Caco-2 (cell line): ENCODE measurements at regions not wholly inside any gene's neighbourhood (a gene's known extent, or its start where the extent isn't known, plus 50 kb on each side); places are given as distances from the start of the nearest gene placed in this dataset.

Source experiments
- BruUV-seq: library from RNA; stranded (reverse); fragments of 400-500 nt; replicated peaks from 2 replicates; lab custom pipeline; 2021; lab: Mats Ljungman, UMichigan
- CTCF ChIA-PET: fragments of 300-600 bp; sonication (Branson Sonifier 250); formaldehyde crosslinking; loops from one replicate; lab custom pipeline; 2022; ENCODE audit warnings: antibody characterized with exemption; lab: Charles Lee
- POLR2A ChIA-PET: fragments of 300-600 bp; sonication (Branson Sonifier 250); formaldehyde crosslinking; loops from one replicate; lab custom pipeline; 2022; ENCODE audit warnings: antibody characterized with exemption; lab: Charles Lee
- DNase-seq, 2 experiments: peaks; one replicate each; pipeline versions ENCODE4 v3.0.0 to v3.0.0-alpha.2; 2020 to 2022
- H3K27me3 ChIP-seq: replicated peaks from 2 replicates; pipeline ENCODE4 v1.6.0; 2011; ENCODE audit warnings: low read length; ENCODE audit not compliant: control insufficient read depth, insufficient read depth
- H3K36me3 ChIP-seq: 2 replicates; pipeline ENCODE4 v1.5.1; 2011; ENCODE audit warnings: low read length; ENCODE audit not compliant: control insufficient read depth, insufficient read depth
- H3K4me1 ChIP-seq: fragments of 250-450 bp; sonication (Bioruptor Pico); 2 replicates; pipeline ENCODE4 v1.5.1; 2020; ENCODE audit warnings: mild to moderate bottlenecking
- H3K4me3 ChIP-seq: 2 replicates; pipeline ENCODE4 v1.5.1; 2011; ENCODE audit warnings: low read depth, mild to moderate bottlenecking, control low read depth, low read length
- H3K9me3 ChIP-seq: fragments of 250-450 bp; sonication (Bioruptor Pico); 2 replicates; pipeline ENCODE4 v1.5.1; 2020; ENCODE audit warnings: mild to moderate bottlenecking, moderate library complexity
- H3K27ac Mint-ChIP-seq: one replicate; pipeline ENCODE4 v1.8.0; 2022; ENCODE audit warnings: mixed read lengths; ENCODE audit not compliant: unreplicated experiment
- H3K27me3 Mint-ChIP-seq: one replicate; pipeline ENCODE4 v1.8.0; 2022; ENCODE audit warnings: mixed read lengths; ENCODE audit not compliant: insufficient read depth, unreplicated experiment
- H3K36me3 Mint-ChIP-seq: one replicate; pipeline ENCODE4 v1.8.0; 2022; ENCODE audit warnings: mild to moderate bottlenecking, mixed read lengths; ENCODE audit not compliant: insufficient read depth, unreplicated experiment
- H3K4me1 Mint-ChIP-seq: one replicate; pipeline ENCODE4 v1.8.0; 2022; ENCODE audit warnings: low read depth, mixed read lengths; ENCODE audit not compliant: unreplicated experiment
- H3K4me3 Mint-ChIP-seq: one replicate; pipeline ENCODE4 v1.8.0; 2022; ENCODE audit warnings: mild to moderate bottlenecking, moderate library complexity, mixed read lengths; ENCODE audit not compliant: unreplicated experiment
- H3K9me3 Mint-ChIP-seq: one replicate; pipeline ENCODE4 v1.8.0; 2022; ENCODE audit warnings: mixed read lengths; ENCODE audit not compliant: unreplicated experiment
- CTCF ChIP-seq, 2 experiments: fragments of 200-600 bp in 1 of 2; IDR thresholded peaks; 1 replicate in 1 of 2; 2 replicates in 1 of 2; pipeline versions ENCODE4 v1.5.1 to v1.8.0; 2011 to 2022; ENCODE audit warnings: antibody characterized with exemption in 1 of 2, control low read depth in 1 of 2, inconsistent platforms in 1 of 2, low read depth in 1 of 2, low read length in 1 of 2, mild to moderate bottlenecking in 1 of 2, moderate library complexity in 1 of 2; ENCODE audit not compliant: insufficient read depth in 1 of 2, severe bottlenecking in 1 of 2, unreplicated experiment in 1 of 2
- intact Hi-C: fragments of 100-400 bp; cut with micrococcal nuclease; formaldehyde crosslinking; loops from one replicate; pipeline ENCODE4 v1.10.0; 2022; ENCODE audit not compliant: unreplicated experiment

- no TSS peak for BruUV-seq
- Mint-ChIP-seq H3K9me3 (no peaks in the 10 kb centered on the region), H3K4me3 (no peak overlapping the region), H3K4me1 (peaks cover 17% of the 10 kb centered on the region), H3K27me3 (no peaks in the 10 kb centered on the region), H3K27ac (no peak overlapping the region), H3K36me3 (no peaks in the 10 kb centered on the region)
- no peak overlapping the region for H3K4me3 ChIP-seq
- H3K4me1 ChIP-seq, result no peaks in the 10 kb centered on the region
- intact Hi-C loops, result no loop called here
- ChIA-PET POLR2A (no interaction called here), CTCF (no interaction called here)
- H3K9me3 ChIP-seq, result no peaks in the 10 kb centered on the region
- TF ChIP-seq CTCF (IDR thresholded peaks at IDR 0.05; ENCODE audit: insufficient read depth in 1 of 2, low read depth in 1 of 2, low read length in 1 of 2, severe bottlenecking in 1 of 2, unreplicated experiment in 1 of 2), result no peak
- H3K27me3 ChIP-seq, result no peaks in the 10 kb centered on the region
- DNase-seq, result no peak
- no peaks in the 10 kb centered on the region for H3K36me3 ChIP-seq
These were observed 495.8 kb downstream of the TTLL7 start for GRCh38 chr1:83503153-83503552.

- H3K36me3 Mint-ChIP-seq, result no peaks in the 10 kb centered on the region
- no peak overlapping the region for H3K27ac Mint-ChIP-seq
- ChIA-PET CTCF (no interaction called here), POLR2A (no interaction called here)
- no peaks in the 10 kb centered on the region for H3K9me3 Mint-ChIP-seq
- H3K4me3 Mint-ChIP-seq, result no peak overlapping the region
- no peak for DNase-seq
- intact Hi-C loops, result no loop called here
- H3K27me3 Mint-ChIP-seq, result no peaks in the 10 kb centered on the region
- BruUV-seq, result no TSS peak
- no peak for TF ChIP-seq CTCF (IDR thresholded peaks at IDR 0.05; ENCODE audit: insufficient read depth in 1 of 2, low read depth in 1 of 2, low read length in 1 of 2, severe bottlenecking in 1 of 2, unreplicated experiment in 1 of 2)
- H3K4me3 ChIP-seq, result no peak overlapping the region
- H3K27me3 ChIP-seq, result no peaks in the 10 kb centered on the region
- no peaks in the 10 kb centered on the region for H3K4me1 ChIP-seq
- H3K9me3 ChIP-seq, result no peaks in the 10 kb centered on the region
- H3K36me3 ChIP-seq, result no peaks in the 10 kb centered on the region
- peaks cover 17% of the 10 kb centered on the region for H3K4me1 Mint-ChIP-seq
These were observed 497.8 kb downstream of the TTLL7 start for GRCh38 chr1:83500987-83501591.

GRCh38 chr1:83500531-83500930 is 498.4 kb downstream of the TTLL7 start:
- Histone ChIP-seq H3K27me3 (no peaks in the 10 kb centered on the region), H3K9me3 (no peaks in the 10 kb centered on the region), H3K4me1 (no peaks in the 10 kb centered on the region), H3K4me3 (no peak overlapping the region), H3K36me3 (no peaks in the 10 kb centered on the region)
- no TSS peak for BruUV-seq
- Mint-ChIP-seq H3K27ac (no peak overlapping the region), H3K27me3 (no peaks in the 10 kb centered on the region), H3K36me3 (no peaks in the 10 kb centered on the region), H3K4me1 (peaks cover 17% of the 10 kb centered on the region), H3K4me3 (no peak overlapping the region), H3K9me3 (no peaks in the 10 kb centered on the region)
- DNase-seq, result no peak
- intact Hi-C loops, result no loop called here
- CTCF ChIA-PET, result no interaction called here
- POLR2A ChIA-PET, result no interaction called here
- TF ChIP-seq CTCF (IDR thresholded peaks at IDR 0.05; ENCODE audit: insufficient read depth in 1 of 2, low read depth in 1 of 2, low read length in 1 of 2, severe bottlenecking in 1 of 2, unreplicated experiment in 1 of 2), result no peak
